Endothelial cell (in vitro differentiated cells): ENCODE measurements at regions not wholly inside any gene's neighbourhood (a gene's known extent, or its start where the extent isn't known, plus 50 kb on each side); places are given as distances from the start of the nearest gene placed in this dataset.

Source experiments
- DNase-seq: peaks from one replicate; pipeline ENCODE4 v3.0.0; 2021; ENCODE audit warnings: low spot score
- H3K27ac Mint-ChIP-seq: one replicate; pipeline ENCODE4 v1.8.0; 2021; ENCODE audit warnings: mixed read lengths, inconsistent platforms; ENCODE audit not compliant: unreplicated experiment
- H3K27me3 Mint-ChIP-seq: one replicate; pipeline ENCODE4 v1.8.0; 2021; ENCODE audit warnings: mild to moderate bottlenecking, moderate library complexity, mixed read lengths, inconsistent platforms; ENCODE audit not compliant: unreplicated experiment
- H3K36me3 Mint-ChIP-seq: one replicate; pipeline ENCODE4 v1.8.0; 2021; ENCODE audit warnings: mild to moderate bottlenecking, low read depth, mixed read lengths, inconsistent platforms; ENCODE audit not compliant: unreplicated experiment
- H3K4me1 Mint-ChIP-seq: one replicate; pipeline ENCODE4 v1.8.0; 2021; ENCODE audit warnings: mild to moderate bottlenecking, mixed read lengths, inconsistent platforms; ENCODE audit not compliant: unreplicated experiment
- H3K4me3 Mint-ChIP-seq: one replicate; pipeline ENCODE4 v1.8.0; 2021; ENCODE audit warnings: mild to moderate bottlenecking, mixed read lengths, inconsistent platforms; ENCODE audit not compliant: unreplicated experiment
- H3K9me3 Mint-ChIP-seq: one replicate; pipeline ENCODE4 v1.8.0; 2021; ENCODE audit warnings: mixed read lengths, inconsistent platforms; ENCODE audit not compliant: unreplicated experiment
- TF ChIP-seq, protein P1 (sequence below): fragments of 200-600 bp; sonication (generic); IDR thresholded peaks from one replicate; pipeline ENCODE4 v1.5.0; 2021; ENCODE audit warnings: antibody characterized with exemption; ENCODE audit not compliant: unreplicated experiment

DNA sequence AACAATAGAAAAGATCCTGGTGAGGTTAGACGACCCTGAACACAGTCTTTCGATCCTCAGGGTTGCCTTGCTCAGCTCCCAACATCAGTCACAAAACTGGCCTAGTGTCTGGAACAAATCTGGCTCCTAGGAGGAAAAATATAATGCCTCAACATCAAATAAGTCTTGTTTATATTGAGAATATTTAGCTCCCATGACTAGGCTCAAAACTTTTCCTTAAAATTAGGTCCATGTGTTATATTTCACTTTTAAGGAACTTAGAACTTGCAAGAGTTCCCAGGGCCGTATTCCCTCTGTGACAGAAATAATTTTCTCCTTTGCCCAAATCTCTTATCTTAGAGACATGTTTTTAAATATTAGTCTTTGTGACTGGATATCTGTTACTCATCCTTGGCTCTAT is 819.7 kb upstream of the ZEB2 start:
- H3K36me3 Mint-ChIP-seq = no peaks in the 10 kb centered on the region
- no peak overlapping the region for H3K27ac Mint-ChIP-seq
- H3K27me3 Mint-ChIP-seq = peaks cover 3% of the 10 kb centered on the region
- no peak for DNase-seq
- TF ChIP-seq, protein P1, sequence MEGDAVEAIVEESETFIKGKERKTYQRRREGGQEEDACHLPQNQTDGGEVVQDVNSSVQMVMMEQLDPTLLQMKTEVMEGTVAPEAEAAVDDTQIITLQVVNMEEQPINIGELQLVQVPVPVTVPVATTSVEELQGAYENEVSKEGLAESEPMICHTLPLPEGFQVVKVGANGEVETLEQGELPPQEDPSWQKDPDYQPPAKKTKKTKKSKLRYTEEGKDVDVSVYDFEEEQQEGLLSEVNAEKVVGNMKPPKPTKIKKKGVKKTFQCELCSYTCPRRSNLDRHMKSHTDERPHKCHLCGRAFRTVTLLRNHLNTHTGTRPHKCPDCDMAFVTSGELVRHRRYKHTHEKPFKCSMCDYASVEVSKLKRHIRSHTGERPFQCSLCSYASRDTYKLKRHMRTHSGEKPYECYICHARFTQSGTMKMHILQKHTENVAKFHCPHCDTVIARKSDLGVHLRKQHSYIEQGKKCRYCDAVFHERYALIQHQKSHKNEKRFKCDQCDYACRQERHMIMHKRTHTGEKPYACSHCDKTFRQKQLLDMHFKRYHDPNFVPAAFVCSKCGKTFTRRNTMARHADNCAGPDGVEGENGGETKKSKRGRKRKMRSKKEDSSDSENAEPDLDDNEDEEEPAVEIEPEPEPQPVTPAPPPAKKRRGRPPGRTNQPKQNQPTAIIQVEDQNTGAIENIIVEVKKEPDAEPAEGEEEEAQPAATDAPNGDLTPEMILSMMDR = no peak
- H3K4me1 Mint-ChIP-seq = no peaks in the 10 kb centered on the region
- peaks cover 10% of the 10 kb centered on the region for H3K9me3 Mint-ChIP-seq
- H3K4me3 Mint-ChIP-seq = no peak overlapping the region

DNA sequence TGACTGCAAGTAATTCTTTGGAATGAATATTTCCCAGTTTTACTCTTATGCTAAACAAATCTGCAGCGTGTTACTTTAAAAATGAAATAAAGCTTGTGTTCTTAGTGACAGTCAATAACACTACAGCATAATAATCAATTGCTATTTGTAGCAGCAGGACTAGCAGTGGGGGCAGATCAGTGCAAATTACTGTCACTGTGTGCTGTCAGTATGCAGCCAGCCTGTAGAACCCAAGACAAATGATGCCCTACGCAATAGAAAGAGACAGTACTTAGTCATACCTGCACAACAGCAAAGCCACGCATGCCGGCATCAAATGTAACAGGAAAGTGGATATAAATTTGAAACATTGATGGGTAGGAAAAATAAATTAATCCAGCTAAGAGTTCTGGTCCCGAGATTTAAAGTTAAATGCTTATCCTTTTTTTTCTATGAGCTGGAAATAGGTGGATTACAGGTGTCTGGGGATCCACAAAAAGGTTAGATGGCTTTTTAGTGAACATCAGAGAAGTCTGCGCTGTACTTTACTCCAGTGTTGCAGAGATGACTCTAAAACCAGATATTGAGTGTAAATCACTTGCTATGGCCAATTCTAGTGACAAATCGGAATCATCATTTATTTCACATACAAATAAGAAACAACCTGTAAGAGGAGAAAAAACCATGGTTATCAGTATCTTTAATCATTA is 812.4 kb upstream of the ZEB2 start:
- H3K36me3 Mint-ChIP-seq = no peaks in the 10 kb centered on the region
- no peaks in the 10 kb centered on the region for H3K9me3 Mint-ChIP-seq
- H3K27ac Mint-ChIP-seq = no peak overlapping the region
- TF ChIP-seq, protein P1 = no peak
- H3K4me3 Mint-ChIP-seq = no peak overlapping the region
- DNase-seq = no peak
- no peaks in the 10 kb centered on the region for H3K27me3 Mint-ChIP-seq
- no peaks in the 10 kb centered on the region for H3K4me1 Mint-ChIP-seq

DNA sequence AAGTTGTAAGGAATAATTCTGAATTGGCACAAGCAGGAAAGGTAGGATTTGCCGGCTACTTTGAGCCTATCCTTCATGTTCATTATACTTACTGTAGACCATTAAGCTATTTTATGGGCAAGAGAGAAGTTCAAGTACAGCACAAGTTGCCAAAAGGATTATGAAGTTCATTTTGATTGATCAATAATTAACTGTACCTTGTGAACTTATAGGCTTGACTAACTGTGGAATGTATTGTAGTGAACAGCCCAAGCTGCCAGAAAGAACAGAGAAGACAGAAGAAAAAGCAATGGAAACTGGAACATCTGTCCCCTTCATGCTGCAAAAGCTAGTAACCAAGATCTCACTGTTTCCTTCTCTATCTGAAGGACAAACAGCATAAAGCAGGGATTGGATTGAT is 810.1 kb upstream of the ZEB2 start:
- Mint-ChIP-seq H3K4me3 (no peak overlapping the region), H3K9me3 (no peaks in the 10 kb centered on the region), H3K4me1 (no peaks in the 10 kb centered on the region), H3K36me3 (no peaks in the 10 kb centered on the region), H3K27me3 (no peaks in the 10 kb centered on the region), H3K27ac (no peak overlapping the region)
- no peak for DNase-seq
- TF ChIP-seq, protein P1 = no peak

DNA sequence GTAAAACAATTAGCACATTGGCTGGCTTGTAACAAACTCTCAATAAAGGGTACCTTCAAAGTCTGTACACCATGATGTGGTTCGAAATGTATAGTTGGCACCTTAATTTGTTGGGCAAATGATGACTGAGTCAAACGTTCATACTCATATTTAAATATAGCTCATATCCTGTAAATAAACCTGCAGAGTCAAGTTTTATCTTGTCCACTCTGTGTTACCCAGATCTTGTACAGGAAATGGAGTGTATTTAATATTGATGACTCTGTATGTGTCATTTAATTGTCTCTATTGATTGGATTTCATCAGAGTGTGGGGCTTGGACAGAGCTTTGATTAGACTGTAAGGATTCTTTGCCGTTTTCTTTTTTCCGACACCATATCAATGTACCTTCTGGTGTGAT is 805.6 kb upstream of the ZEB2 start:
- H3K27ac Mint-ChIP-seq = no peak overlapping the region
- H3K36me3 Mint-ChIP-seq = no peaks in the 10 kb centered on the region
- peaks cover 8% of the 10 kb centered on the region for H3K4me1 Mint-ChIP-seq
- no peak overlapping the region for H3K4me3 Mint-ChIP-seq
- no peak for DNase-seq
- no peaks in the 10 kb centered on the region for H3K27me3 Mint-ChIP-seq
- no peaks in the 10 kb centered on the region for H3K9me3 Mint-ChIP-seq
- TF ChIP-seq, protein P1 = no peak

DNA sequence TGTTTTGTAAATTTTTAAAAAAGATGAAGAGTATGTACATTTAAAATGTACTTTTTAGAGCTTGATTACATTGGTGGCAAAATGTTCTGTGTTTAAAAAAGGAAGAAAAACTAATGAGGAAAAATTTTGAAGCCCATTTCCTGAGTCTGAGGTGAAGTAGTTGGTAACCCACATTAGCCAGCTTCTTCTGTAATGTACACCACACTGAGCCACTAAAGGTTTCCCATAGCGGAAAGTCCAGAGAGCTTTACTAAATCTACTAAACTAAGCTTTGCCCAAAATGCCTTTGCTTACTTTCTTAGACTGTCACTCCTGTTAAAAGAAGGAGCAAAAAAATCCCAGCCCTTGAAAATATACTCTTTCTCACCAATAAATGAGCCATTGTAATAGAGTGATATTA is 804.8 kb upstream of the ZEB2 start:
- Mint-ChIP-seq H3K4me1 (peaks cover 8% of the 10 kb centered on the region), H3K4me3 (no peak overlapping the region), H3K27ac (no peak overlapping the region), H3K27me3 (no peaks in the 10 kb centered on the region), H3K9me3 (no peaks in the 10 kb centered on the region), H3K36me3 (no peaks in the 10 kb centered on the region)
- TF ChIP-seq, protein P1 = no peak
- no peak for DNase-seq
